ENCODE measurements at regions not wholly inside any gene's neighbourhood (a gene's known extent, or its start where the extent isn't known, plus 50 kb on each side); places are given as distances from the start of the nearest gene placed in this dataset.

GRCh38 chr2:6065703-6066102 lies 373.5 kb downstream of the SOX11 start:
- Histone ChIP-seq H3K4me2 (ENCODE audit: low read length) (no peak overlapping the region), H3K27me3 (ENCODE audit: insufficient read depth, low read depth, low read length) (no peaks in the 10 kb centered on the region)
- TF ChIP-seq RAD21 (conservative IDR thresholded peaks at IDR 0.05), result no peak
- no peak for TF ChIP-seq EP300 (conservative IDR thresholded peaks at IDR 0.05; ENCODE audit: poor library complexity, severe bottlenecking)
- TF ChIP-seq SMC3 (conservative IDR thresholded peaks at IDR 0.05; ENCODE audit: poor library complexity), result no peak
- TF ChIP-seq TAF1 (IDR thresholded peaks at IDR 0.05; ENCODE audit: low read depth), result no peak
- no peak for TF ChIP-seq EZH2 (IDR thresholded peaks at IDR 0.05; ENCODE audit: borderline replicate concordance, insufficient read depth, low read length, poor library complexity, severe bottlenecking)
- TF ChIP-seq, protein P1, sequence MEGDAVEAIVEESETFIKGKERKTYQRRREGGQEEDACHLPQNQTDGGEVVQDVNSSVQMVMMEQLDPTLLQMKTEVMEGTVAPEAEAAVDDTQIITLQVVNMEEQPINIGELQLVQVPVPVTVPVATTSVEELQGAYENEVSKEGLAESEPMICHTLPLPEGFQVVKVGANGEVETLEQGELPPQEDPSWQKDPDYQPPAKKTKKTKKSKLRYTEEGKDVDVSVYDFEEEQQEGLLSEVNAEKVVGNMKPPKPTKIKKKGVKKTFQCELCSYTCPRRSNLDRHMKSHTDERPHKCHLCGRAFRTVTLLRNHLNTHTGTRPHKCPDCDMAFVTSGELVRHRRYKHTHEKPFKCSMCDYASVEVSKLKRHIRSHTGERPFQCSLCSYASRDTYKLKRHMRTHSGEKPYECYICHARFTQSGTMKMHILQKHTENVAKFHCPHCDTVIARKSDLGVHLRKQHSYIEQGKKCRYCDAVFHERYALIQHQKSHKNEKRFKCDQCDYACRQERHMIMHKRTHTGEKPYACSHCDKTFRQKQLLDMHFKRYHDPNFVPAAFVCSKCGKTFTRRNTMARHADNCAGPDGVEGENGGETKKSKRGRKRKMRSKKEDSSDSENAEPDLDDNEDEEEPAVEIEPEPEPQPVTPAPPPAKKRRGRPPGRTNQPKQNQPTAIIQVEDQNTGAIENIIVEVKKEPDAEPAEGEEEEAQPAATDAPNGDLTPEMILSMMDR (IDR thresholded peaks at IDR 0.05; ENCODE audit: poor library complexity, severe bottlenecking), result no peak
- TF ChIP-seq MXI1 (conservative IDR thresholded peaks at IDR 0.05; ENCODE audit: poor library complexity, severe bottlenecking), result no peak
- TF ChIP-seq, protein P2, sequence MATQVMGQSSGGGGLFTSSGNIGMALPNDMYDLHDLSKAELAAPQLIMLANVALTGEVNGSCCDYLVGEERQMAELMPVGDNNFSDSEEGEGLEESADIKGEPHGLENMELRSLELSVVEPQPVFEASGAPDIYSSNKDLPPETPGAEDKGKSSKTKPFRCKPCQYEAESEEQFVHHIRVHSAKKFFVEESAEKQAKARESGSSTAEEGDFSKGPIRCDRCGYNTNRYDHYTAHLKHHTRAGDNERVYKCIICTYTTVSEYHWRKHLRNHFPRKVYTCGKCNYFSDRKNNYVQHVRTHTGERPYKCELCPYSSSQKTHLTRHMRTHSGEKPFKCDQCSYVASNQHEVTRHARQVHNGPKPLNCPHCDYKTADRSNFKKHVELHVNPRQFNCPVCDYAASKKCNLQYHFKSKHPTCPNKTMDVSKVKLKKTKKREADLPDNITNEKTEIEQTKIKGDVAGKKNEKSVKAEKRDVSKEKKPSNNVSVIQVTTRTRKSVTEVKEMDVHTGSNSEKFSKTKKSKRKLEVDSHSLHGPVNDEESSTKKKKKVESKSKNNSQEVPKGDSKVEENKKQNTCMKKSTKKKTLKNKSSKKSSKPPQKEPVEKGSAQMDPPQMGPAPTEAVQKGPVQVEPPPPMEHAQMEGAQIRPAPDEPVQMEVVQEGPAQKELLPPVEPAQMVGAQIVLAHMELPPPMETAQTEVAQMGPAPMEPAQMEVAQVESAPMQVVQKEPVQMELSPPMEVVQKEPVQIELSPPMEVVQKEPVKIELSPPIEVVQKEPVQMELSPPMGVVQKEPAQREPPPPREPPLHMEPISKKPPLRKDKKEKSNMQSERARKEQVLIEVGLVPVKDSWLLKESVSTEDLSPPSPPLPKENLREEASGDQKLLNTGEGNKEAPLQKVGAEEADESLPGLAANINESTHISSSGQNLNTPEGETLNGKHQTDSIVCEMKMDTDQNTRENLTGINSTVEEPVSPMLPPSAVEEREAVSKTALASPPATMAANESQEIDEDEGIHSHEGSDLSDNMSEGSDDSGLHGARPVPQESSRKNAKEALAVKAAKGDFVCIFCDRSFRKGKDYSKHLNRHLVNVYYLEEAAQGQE (IDR thresholded peaks at IDR 0.05; ENCODE audit: borderline replicate concordance), result no peak
- TF ChIP-seq POLR2AphosphoS5 (IDR thresholded peaks at IDR 0.05), result no peak

GRCh38 chr2:6067089-6067488 lies 374.9 kb downstream of the SOX11 start:
- Histone ChIP-seq H3K9ac (ENCODE audit: low read length) (no peak overlapping the region), H3K9me3 (ENCODE audit: low read length) (no peaks in the 10 kb centered on the region), H3K27me3 (ENCODE audit: insufficient read depth, low read depth, low read length) (no peaks in the 10 kb centered on the region), H3K79me2 (replicated peaks; ENCODE audit: insufficient read depth, low read length) (peaks cover 26% of the 10 kb centered on the region), H4K20me1 (ENCODE audit: insufficient read depth) (no peaks in the 10 kb centered on the region), H3K4me3 (ENCODE audit: low read length) (no peak overlapping the region), H3K9me2 (ENCODE audit: insufficient read depth, low read length) (no peaks in the 10 kb centered on the region), H2AFZ (ENCODE audit: low read depth, low read length) (no peak overlapping the region), H3K27ac (ENCODE audit: low read length) (no peak overlapping the region), H3K4me2 (ENCODE audit: low read length) (no peak overlapping the region), H3F3A (ENCODE audit: insufficient read depth, low read length, poor library complexity, severe bottlenecking) (peaks cover 3% of the 10 kb centered on the region), H3K36me3 (ENCODE audit: insufficient read depth, low read length) (no peaks in the 10 kb centered on the region)
- TF ChIP-seq, protein P2 (IDR thresholded peaks at IDR 0.05; ENCODE audit: borderline replicate concordance), result no peak
- TF ChIP-seq MXI1 (conservative IDR thresholded peaks at IDR 0.05; ENCODE audit: poor library complexity, severe bottlenecking), result no peak
- no peak for TF ChIP-seq SMC3 (conservative IDR thresholded peaks at IDR 0.05; ENCODE audit: poor library complexity)
- TF ChIP-seq RAD21 (conservative IDR thresholded peaks at IDR 0.05), result no peak
- no peak for TF ChIP-seq POLR2AphosphoS5 (IDR thresholded peaks at IDR 0.05)
- no peak for TF ChIP-seq EP300 (conservative IDR thresholded peaks at IDR 0.05; ENCODE audit: poor library complexity, severe bottlenecking)
- TF ChIP-seq TAF1 (IDR thresholded peaks at IDR 0.05; ENCODE audit: low read depth), result no peak
- TF ChIP-seq, protein P1 (IDR thresholded peaks at IDR 0.05; ENCODE audit: poor library complexity, severe bottlenecking), result no peak
- no peak for TF ChIP-seq EZH2 (IDR thresholded peaks at IDR 0.05; ENCODE audit: borderline replicate concordance, insufficient read depth, low read length, poor library complexity, severe bottlenecking)

More at GRCh38 chr2:6065703-6066102, 373.5 kb downstream of the SOX11 start:
- H3K9me3 ChIP-seq (ENCODE audit: low read length), result no peaks in the 10 kb centered on the region
- H3K9ac ChIP-seq (ENCODE audit: low read length), result no peak overlapping the region
- no peaks in the 10 kb centered on the region for H4K20me1 ChIP-seq (ENCODE audit: insufficient read depth)
- peaks cover 3% of the 10 kb centered on the region for H3F3A ChIP-seq (ENCODE audit: insufficient read depth, low read length, poor library complexity, severe bottlenecking)
- no peak overlapping the region for H3K27ac ChIP-seq (ENCODE audit: low read length)
- no peaks in the 10 kb centered on the region for H3K36me3 ChIP-seq (ENCODE audit: insufficient read depth, low read length)
- H3K9me2 ChIP-seq (ENCODE audit: insufficient read depth, low read length), result no peaks in the 10 kb centered on the region
- peaks cover 12% of the 10 kb centered on the region for H3K79me2 ChIP-seq (replicated peaks; ENCODE audit: insufficient read depth, low read length)
- H3K4me3 ChIP-seq (ENCODE audit: low read length), result no peak overlapping the region
- no peak overlapping the region for H2AFZ ChIP-seq (ENCODE audit: low read depth, low read length)

Data from neural cell (in vitro differentiated cells).